WI38 (cell line): ENCODE measurements at regions not wholly inside any gene's neighbourhood (a gene's known extent, or its start where the extent isn't known, plus 50 kb on each side); places are given as distances from the start of the nearest gene placed in this dataset.

Experiments
- H3K4me3 ChIP-seq: 2 replicates; pipeline ENCODE4 v1.5.1; 2011; ENCODE audit warnings: low read depth, mild to moderate bottlenecking, control low read depth, low read length
- TF ChIP-seq, protein P1 (sequence below): IDR thresholded peaks from 2 replicates; pipeline ENCODE4 v1.5.1; 2012; ENCODE audit warnings: low read depth, mild to moderate bottlenecking, control low read depth, low read length

DNA sequence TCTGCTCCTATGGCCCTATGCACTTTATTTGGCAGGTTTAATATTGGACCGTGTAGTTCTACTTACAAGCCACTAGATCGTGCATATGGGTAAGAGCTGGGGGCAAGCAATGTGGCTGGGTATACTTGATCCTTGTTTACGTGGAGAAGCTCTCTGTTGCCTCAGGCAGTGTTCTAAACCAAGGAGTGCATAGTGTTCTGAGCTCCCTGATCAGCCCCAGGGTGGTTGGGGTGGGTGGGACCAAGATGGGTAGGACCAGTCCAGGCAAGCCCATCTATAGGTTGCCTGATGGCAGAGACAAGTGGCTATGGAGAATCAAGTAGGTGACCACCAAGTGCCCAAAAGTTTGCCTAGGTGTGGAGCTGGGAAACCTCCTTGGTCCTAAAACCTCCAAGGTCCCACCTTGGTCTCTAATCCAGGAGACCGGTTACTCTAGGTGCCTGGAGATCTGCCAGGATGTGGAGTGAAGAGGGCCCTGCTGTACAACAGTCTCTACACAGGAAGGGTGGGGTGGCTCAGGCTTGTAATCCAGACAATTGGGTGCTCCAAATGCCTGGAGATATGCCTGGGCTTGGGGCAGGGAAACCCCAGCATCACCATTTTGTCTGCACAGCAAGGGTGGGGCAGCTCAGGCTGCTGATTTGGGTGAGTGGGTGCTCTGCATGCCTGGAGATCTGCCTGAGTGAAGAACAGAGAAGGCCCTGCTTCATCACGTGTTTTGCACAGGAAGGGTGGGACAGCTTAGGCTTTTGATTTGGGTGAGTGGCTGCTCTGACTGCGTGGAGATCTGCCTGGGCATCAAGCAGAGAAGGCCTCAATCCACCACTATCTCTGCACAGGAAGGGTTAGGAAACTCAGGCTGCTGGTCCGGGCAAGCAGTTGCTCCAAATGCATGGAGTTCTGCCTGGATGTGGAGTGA lies 659.8 kb downstream of the TLE4 start:
- TF ChIP-seq, protein P1, sequence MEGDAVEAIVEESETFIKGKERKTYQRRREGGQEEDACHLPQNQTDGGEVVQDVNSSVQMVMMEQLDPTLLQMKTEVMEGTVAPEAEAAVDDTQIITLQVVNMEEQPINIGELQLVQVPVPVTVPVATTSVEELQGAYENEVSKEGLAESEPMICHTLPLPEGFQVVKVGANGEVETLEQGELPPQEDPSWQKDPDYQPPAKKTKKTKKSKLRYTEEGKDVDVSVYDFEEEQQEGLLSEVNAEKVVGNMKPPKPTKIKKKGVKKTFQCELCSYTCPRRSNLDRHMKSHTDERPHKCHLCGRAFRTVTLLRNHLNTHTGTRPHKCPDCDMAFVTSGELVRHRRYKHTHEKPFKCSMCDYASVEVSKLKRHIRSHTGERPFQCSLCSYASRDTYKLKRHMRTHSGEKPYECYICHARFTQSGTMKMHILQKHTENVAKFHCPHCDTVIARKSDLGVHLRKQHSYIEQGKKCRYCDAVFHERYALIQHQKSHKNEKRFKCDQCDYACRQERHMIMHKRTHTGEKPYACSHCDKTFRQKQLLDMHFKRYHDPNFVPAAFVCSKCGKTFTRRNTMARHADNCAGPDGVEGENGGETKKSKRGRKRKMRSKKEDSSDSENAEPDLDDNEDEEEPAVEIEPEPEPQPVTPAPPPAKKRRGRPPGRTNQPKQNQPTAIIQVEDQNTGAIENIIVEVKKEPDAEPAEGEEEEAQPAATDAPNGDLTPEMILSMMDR, result no peak
- no peak overlapping the region for H3K4me3 ChIP-seq

DNA sequence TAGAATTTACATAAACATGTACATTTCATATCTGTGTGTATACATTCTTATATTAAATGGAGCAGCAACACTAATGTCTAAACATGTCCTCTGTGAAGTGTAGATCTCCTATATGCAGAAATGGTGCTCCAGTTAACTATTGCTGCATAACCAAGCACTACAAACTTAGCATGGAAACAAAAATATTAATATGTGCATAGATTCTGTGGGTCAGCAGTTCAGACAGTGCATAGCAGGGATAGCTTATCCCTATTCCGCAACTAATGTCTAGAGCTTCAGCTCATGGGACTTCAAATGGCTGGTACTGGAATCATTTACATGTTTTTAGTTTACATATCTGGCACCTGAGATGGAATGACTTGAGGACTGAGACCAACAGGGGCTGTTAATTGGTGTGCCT lies 652.1 kb downstream of the TLE4 start:
- TF ChIP-seq, protein P1, result no peak
- H3K4me3 ChIP-seq, result no peak overlapping the region

DNA sequence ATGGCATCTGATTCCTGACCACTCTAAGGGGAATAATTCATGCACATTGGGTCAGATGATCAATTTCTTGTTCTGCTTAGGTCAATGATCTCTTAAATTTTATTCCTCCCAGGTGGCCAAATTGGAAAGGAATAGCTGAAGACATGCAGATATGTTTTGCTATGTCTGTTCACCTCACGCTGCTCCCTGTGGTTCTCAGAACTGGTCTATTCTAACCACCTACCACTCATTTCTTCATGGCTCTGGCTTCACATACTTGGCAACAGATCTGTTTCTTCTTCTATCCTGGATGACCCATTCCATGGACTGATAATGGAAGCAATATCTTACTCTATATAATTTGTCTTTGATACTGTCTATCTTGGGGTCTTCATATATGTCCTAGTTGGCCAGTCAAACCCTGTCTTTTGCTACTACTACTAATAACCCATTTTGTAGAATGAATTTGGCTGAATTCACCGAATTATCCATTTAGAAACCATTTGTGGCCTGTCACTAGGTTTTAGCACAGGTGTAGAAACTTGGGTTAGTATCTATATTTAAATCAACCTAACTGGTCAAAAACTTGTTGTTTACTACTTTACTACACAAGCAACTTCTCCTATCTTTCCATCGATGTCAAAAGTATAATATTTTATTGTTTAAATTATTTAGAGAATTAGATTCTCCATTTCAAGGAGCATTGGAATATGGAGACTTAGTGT lies 650.9 kb downstream of the TLE4 start:
- TF ChIP-seq, protein P1, result no peak
- no peak overlapping the region for H3K4me3 ChIP-seq

DNA sequence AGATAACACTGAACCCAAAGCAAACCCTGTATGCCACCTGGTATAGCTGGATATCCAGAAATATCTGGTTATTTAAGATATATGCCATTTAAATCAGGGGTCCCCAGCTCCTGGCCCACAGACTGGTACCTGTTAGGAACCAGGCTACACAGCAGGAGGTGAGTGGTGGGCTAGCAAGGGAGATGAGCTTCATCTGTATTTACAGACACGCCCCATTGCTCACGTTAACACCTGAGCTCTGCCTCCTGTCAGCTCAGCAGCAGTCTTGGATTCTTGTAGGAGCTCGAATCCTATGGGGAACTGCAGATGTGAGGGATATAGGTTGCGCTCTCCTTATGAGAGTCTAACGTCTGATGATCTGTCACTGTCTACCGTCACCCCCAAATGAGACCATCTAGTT lies 646.6 kb downstream of the TLE4 start:
- H3K4me3 ChIP-seq, result no peak overlapping the region
- TF ChIP-seq, protein P1, result no peak

DNA sequence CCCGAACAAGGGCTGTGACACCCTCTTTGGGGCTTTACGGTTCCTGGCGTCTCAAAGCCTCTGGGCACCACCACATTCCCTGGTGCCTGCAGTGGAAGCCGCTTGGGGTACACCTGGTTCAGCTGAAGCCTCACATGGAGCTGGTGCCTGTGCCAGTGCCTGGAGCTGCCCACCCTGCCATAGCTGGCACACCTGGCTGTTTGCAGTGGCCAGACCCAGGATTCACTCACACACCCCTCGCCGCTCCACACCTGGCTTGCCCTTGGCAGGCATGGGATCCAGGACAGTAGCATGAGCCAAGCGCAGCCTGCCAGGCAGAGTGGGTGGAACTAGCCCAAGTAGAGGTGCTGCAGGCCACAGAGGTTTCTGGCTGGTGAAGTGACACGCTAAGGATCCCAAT lies 641.8 kb downstream of the TLE4 start:
- TF ChIP-seq, protein P1, result no peak

DNA sequence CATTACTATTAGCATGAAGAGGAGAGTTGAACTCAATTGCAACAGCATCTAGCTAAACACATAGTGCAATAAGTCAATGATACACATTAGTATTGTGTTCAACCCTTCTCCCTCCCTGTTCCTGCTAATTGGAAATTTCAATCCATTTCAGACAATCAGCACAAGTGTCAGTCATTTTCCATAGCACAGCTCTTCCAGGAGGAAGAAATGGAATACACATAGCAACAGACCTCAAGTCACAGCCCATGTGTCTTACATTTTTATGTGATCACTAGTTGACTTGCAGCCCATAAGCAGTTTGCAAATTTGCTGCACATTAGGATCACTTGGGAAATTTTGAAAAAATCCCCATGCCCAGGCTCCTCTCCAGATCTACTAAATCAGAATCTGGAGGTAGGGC lies 636.9 kb downstream of the TLE4 start:
- no peak overlapping the region for H3K4me3 ChIP-seq
- TF ChIP-seq, protein P1, result no peak

More for the DNA sequence above, 641.8 kb downstream of the TLE4 start:
- H3K4me3 ChIP-seq, result no peak overlapping the region

DNA sequence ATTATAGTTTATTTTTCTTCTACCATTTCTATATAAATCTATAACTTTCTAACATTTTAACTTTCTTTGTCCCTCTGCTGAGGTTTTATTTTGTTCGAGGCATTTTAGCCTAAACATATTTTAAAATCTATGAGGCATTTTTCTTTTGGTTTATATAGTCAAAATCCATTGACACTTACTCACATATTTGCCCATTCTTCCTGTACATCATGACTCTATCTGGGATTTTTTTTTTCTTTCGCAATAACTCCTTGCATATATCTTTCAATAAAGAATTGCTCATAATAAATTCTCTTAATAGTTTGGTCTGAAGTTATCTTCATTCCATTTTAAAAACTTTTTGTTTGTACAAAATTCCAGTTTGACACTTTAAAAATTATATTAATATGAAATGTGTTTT lies 632.3 kb downstream of the TLE4 start:
- no peak overlapping the region for H3K4me3 ChIP-seq
- TF ChIP-seq, protein P1, result no peak
